LoVo (cell line): ENCODE measurements at regions not wholly inside any gene's neighbourhood (a gene's known extent, or its start where the extent isn't known, plus 50 kb on each side); places are given as distances from the start of the nearest gene placed in this dataset.

Source experiments
- DNase-seq: peaks from one replicate; pipeline ENCODE4 v3.0.0-alpha.2; 2016; ENCODE audit warnings: low spot score

DNA sequence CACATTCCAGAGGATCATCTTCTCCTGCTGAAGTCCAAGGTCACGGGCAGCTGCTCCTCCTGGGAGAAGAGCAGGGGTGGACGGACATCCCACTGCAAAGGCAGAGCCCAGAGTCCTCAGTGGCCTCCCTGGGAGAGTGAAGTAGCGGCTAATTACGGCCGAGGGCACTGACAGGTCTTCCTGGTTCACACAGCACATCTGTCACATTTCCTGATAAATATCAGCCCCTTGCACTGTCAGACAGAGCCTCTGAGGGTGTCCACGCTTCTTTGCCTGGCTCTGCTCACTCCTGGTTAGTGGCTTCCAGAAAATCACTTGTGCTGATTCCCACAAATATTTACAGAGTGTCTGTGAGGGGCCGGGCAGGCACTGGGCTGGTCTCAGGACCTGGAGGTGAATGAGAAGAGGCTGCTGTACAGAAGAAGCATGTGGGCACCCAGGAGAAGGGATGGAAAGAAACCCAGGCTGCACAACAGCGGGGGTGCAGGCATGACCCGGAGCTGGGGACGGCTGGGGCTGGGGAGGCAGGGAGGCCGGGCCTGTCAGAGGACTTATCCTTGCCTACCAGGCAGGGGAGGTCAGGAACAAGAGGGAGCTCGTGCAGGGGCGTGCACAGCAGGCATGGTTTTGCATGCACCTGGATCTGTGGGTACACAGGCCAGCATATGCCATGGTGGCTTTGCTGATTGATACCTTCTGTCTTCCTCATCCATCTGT is 258.2 kb upstream of the TNRC6C start:
- no peak for DNase-seq

DNA sequence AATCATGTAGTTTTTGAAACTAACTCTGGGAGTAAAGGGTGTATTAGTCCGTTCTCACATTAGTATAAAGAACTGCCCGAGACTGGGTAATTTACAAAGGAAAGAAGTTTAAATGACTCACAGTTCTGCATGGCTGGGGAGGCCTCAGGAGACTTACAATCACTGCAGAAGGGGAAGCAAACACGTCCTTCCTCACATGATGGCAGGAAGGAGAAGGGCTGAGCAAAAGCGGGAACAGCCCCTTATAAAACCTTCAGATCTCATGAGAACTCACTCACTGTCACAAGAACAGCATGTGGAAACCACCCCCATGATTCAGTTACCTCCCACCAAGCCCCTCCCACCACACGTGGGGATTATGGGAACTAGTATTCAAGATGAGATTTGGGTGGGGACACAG is 256.5 kb upstream of the TNRC6C start:
- no peak for DNase-seq

DNA sequence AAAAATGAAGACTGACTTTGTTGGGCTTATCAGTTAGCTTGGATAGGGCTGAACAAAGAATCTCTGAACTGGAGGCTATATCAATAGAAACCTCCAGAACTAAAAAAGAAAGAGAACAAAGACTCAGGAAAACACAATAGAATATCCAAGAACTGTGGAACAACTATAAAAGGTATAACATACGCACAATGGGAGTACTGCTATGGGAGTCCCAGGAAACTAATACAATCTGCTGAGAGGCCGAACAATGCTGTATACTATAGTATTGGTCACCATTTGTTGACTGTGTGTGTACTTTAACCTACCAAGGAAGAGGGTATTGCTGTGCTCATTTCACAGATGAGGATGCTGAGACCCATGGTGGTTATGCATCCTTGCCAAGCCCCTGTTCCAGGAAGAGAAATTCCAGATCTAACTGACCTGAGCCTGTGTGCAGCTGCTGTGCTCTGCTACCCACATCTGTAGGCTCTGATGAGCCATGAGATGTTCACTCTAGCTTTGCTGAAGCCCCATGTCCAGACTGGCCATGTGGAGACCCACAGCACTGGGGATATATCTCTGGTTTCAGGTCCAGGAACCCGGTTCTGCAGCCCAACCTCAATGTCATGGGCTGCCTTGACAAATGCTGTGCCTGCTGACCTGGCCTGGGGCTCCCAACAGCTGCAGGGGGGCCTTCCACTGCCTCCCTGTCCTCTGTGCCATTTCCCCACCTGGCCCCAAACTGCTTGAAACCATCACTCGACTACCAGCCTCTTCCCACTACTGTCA is 254.3 kb upstream of the TNRC6C start:
- DNase-seq: no peak

DNA sequence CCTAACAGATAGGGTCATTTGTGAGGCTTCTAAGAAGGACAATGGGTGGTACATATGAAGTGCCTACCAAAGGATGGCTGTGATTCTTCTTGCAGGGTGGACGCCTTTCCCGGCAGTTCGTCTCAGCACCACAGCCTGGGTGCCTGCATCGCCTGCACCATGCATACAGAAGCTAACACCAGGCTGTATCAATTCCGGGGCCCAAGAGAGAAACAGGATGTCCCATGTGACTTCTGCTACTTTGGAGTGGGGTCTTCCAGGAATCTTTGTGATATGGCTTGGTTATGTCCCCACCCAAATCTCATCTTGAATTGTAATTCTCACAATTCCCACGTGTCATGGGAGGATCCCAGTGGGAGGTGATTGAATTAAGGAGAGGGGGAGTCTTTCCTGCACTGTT is 251.6 kb upstream of the TNRC6C start:
- no peak for DNase-seq

DNA sequence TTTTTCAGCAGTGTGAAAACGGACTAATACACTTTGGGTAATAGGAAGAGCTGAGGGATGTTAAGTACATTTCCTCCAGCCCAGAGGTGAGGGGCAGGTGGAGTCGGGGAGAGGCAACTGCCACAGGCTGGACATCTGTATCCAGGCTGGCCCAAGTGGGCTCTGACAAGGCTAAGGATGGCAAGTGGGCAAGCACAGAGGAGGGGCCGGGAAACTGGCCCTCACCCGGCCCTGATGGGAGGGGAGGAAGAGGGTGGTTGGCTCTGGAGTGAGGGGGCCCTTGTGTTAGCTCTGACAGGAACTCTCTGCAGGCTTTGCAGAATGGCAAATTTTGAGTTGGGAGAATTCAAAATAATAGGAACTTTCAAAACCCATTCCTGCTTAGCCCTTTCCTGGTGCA is 251.0 kb upstream of the TNRC6C start:
- DNase-seq: no peak

DNA sequence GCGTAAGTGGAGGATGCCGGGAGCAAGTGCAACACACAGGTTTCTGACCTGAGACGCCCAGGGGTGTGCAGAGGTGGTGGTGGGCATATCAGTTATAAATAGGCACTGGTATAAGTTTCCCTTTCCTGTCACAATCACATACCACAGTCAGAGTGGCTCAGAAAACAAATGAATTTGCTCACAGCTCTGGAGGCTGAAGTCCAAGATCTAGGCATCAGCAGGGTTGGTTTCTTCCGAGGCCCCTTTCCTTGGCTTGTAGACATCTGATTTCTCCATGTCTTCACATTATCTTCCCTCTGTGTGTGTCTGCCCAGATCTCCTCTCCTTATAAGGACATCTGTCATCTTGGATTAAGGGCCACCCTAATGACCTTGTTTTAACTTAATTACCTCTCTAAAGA is 250.5 kb upstream of the TNRC6C start:
- DNase-seq: no peak

DNA sequence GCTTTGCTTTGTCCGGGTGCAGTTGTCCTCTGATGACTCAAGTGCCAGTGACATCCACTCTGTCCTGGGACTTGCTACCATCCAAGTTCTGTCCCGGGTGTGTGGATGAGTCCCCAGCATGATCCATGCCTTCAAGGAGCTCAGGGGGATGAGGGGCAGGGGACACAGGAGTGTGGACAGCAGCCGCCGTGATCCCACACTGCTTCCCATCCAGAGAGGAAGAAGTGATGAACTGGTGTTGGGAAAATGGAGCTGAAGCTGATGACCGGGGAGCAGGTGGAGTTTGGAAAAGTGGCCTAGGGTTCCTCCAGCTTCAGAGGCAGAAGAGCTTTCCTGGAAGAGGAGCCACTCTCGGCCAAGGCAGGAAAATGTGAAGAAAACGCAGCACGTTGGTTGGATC is 249.6 kb upstream of the TNRC6C start:
- no peak for DNase-seq

DNA sequence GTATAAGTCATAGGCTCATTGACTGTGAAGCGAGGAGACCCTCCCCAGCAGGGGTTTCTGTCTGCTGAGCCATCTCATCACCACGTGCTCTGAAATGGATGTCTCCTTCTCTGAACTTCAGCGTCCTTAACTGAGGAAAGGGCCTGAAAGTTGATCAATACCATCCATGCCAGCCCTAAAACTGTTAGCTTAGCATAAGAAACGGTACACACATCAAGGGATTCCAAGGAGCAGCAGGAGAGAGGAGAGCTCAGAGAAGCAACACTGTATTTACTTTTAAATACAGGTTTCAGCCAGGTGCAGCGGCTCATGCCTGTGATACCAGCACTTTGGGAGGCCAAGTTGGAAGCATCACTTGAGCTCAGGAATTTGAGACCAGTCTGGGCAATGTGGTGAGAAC is 248.9 kb upstream of the TNRC6C start:
- no peak for DNase-seq

DNA sequence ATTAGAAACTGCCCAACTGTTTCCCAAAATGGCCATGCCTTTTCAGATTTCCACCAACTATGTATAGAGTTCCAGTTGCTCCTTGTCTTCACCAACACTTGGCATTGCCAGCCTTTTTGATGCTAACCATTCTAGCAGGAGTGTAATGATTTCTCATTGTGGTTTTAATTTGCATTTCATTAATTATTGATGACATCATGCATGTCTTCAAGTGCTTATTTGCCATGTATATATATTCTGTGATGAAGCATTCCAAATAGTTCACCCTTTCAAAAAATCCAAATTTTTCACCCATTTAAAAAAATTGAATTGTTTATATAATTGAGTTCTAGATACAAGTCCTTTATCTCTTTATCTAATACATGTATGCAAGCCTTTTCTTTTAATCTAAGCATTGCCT is 245.9 kb upstream of the TNRC6C start:
- no peak for DNase-seq

DNA sequence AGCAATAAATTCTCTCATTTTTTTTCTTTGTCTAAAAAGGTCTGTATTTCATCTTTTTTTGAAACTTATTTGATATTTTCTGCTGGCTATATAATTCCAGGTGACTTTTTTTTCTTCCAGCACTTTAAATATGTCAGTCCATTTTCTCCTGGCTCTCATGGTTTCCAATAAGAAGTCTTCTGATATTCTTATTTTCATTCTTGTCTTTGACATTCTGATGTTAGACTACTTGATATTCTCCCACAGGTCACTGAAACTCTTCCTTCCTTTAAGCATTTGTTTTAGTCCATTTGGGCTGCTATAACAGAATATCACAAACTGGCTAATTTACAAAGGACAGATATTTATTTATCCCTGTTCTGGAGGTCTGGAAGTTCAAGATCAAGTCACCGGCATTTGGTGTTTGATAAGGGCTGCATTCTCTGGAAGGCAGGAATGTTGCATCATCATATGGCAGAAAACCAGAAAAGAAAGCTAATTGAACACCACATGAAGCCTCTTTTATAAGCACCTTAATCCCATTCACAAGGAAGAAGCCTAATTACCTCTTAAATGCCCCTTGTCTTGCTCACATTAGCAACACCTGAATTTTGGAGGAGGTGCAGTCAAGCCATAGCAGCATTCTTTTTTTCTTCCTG is 242.1 kb upstream of the TNRC6C start:
- no peak for DNase-seq

DNA sequence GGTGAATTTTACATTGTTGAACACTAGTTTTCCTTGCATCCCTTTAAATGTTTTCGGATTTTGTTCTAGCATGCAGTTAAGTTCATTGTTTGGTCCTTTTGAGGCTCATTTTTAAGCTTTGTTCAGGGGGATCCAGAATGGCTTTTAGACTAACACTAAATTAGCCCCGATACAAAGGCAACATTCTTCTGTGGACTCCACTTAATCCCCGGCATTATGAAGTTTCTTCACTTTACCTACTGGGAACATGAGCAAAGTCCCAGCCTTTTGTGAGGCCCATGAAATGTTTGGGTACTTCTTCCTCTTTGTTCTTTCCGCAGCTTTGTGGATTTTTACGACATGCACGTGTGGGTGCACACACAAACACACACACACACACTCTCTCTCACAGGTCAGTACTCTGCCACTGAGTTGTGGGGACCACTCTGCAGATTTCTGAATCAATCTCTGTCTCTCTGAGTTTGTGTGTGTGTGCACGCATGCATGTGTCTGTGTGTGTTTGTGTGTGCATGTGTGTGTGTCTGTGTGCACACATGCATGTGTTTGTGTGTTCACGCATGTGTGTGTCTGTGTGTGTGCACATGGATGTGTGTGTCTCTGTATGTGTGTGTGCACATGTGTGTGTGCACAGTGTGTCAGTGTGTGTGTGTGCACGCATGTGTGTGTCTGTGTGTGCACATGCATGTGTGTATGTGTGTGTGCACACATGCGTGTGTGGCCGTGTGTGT is 240.4 kb upstream of the TNRC6C start:
- DNase-seq: no peak

DNA sequence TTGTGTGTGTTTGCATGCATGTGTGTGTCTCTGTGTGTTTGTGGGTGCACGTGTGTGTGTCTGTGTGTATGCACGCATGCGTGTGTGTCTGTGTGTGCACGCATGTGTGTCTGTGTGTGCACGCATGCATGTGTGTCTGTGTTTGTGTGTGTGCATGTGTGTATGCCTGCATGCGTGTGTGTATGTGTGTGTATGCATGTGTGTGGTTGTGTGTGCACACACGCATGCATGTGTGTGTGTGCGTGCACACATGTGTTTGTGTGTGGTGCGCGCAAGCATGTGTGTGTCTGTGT is 239.9 kb upstream of the TNRC6C start:
- no peak for DNase-seq

DNA sequence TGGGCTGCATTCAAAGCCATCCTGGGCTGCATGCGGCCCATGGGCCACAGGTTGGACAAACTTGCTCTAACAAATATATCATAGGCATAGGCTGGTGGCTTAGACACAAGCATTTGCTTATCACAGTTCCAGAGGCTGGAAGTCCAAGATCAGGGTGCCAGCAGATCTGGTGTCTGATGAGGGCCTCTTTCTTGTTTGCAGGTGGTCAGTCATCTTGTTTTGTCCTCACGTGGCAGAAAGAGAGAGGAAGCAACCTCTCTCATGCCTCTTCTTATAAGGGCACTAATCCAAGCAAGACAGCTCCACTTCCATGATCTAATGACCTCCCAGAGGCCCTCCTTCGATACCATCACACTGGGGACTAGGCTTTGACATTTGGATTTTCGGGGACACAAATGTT is 238.7 kb upstream of the TNRC6C start:
- no peak for DNase-seq

DNA sequence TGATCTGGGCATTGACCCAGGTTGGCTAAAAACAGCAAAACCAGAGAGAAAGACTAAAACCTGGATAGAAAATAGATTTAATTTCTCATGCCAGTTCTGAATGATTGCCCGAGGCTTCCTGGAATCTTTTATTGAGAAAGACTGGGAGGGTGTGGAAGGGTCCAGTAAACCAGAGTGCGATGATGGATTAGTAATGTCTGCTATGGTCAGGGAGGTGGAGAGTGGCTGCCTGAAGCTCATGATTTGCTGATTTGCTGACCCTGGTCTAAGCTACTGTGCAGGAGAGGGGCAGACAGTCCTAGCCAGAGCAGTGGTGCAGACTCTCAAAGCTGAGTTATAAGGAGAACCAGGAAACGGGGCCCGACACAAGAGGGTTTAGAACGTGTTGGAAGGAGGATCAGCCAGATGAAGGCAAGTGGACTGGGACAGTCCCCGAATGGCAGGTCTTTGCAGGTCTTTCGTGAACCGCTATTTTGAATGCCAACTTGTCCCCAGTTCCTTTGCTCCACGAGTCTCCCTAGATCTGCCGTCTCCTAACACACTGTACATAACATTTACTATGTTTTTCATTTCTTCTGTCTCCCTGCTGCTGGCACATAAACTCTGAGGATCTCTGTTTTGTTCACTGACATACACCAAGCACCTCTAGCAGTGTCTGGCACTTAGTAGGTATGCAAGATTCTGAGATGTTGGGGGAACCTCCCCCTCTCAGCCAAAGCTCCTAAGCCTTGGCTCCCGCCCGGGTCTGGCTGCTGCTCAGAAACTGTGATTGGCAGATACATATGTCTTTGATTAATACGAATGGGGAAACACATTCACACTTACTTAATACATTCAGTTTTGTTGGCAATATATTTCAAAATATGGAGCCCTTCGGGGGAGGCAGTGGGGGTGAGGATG is 237.3 kb upstream of the TNRC6C start:
- no peak for DNase-seq

DNA sequence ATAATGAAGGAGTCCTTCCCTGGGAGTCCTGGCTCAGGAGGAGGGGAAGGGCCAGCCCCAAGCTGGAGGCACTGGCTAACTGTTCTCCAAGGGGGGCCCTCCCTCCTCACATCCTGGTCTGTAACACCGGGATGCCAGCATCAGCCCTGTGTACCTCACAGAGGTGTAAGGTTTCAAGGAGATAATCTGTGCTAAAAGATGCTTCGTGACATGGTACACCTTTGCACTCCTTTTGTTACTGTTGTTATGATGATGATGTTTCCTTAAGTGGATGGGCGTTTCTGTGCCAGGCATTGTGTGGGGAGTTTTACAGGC is 236.7 kb upstream of the TNRC6C start:
- no peak for DNase-seq

DNA sequence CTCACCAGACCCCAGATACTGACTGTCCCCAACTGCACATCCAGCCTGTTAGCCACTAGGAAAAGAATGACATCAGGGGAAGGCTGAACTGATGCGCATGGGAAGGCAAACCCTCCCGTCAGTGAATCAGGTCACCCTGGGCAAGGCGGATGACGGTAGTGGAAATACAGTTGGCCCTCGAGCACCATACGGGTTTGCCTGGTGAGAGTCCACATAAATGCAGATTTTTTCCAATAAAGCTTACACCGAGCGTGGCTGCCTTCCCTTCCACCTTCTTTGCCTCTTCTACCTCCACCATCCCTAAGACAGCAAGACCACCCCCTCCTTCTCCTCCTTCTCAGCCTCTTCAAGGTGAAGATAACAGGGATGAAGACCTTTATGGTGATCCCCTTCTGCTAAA is 236.1 kb upstream of the TNRC6C start:
- no peak for DNase-seq

DNA sequence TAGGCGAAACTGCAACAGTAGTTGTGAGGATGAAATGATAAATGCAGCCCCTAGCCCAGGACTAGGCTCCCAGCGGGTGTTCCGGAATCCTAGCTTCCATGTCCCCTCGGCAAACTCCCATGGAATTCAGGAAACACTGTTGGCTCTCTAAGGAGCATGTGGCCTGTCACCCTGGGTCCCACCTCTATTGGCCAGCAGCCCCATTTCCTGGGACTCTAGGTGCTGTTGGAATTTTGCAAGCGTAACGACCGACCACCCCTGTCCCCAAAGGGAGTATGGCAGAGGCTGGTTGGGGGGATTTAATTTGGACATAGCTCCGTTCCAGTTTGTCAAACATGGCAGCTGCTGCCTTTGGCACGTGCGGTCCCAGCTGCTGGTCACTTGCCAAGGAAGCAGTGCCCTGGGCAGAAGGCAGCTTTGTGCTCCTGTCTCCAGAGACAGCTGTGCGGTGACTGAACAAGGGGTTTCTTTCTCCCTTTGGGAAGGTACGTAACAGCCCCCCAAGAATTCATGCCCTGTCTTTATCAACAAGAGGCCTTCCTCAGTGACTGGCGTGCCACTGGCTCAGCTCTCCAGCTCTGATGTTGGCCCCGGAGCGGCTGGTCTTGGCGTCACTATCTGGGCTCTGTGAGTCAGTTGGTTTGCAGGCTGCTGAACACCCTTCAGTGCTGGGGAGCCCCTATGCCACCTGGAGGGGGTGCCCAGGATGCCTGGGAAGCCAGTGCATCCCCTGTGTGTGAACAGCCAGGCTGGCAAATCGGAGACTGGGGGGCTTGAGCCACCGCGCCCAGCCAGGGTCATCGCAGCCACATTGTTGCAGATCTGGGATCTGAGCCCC is 235.2 kb upstream of the TNRC6C start:
- DNase-seq: no peak

DNA sequence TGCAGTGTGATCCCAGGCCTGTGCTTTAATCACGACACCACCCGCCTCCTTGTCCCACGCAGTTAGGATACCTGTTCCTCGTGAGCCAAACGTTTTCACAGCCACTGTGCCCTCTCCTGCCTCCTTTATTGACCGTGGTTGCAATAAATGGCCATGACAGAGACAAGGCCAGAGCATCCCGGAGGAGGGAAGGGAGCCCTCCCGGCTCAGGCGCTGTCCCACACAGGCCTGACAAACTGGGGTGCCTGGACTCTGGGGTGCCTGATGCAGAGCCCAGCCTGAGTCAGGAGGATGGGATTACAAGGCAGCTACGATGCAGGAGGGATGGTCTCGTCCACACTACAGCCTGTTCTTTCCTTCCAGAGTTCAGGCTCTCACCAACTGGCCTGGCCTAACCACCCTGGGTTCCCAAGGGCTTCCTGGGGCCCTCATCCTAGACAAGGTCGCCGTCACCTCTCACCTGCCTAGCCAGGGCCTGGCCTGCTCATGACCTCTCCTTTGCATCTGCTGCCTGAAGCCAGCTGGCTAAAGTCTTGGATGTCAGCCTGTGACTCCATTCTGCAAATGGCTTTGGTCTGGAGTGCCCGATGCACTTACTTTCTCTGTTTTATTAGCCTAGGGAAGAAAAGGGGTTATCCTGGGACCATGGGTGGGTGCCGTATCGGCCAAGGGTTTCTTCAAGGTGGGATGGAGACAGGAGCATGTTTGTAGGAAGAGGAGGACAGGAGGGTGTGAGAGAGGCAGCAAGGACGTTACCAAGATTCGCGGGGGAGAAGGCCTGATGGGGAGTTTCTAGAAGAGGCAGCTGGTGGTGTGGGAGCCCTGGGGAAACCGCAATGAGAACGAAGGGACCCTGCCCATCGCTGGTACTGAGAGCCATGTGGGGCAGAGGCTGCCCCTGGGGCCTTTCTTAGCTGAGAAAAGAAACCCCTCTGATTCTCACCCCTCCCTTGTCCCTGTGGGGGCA is 234.3 kb upstream of the TNRC6C start:
- no peak for DNase-seq

DNA sequence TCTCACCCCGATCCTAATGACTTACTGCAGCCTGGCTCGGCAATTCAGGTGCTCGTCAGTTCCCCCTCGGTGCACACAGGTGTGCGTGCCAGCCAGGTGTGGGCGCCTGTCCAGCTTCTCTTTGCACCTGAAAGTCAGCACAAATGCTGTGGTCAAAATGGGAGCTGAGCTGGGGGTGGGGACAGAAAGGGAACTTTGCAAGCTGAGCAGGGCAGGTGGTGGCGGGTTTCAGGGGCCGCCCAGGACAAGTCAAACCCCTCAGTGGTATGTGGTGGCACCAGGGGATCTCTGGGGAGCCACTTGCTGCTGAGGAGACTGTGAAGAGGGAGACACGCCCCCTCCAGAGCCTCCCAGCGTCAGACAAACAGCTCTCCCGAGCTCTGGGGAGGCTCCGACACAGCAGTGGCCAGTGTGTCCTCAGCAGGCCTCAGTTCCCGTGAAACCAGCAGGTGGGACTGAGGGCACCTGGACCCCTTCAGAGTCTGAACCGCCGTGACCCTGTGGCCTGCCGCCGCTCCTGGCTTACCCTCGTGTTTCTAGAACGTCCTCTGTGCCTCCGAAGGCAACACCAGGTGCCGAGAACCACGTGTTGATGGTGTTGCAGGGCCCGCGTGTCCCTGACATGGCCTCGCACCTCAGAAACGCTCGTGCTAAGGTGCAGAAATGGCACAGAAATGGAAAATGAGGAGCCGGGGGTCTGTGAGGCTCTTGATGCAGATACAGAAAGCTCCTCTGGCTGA is 233.5 kb upstream of the TNRC6C start:
- DNase-seq: no peak
